OCI-LY3 (cell line): ENCODE measurements at regions not wholly inside any gene's neighbourhood (a gene's known extent, or its start where the extent isn't known, plus 50 kb on each side); places are given as distances from the start of the nearest gene placed in this dataset.

ENCODE experiments used
- CTCF ChIP-seq: fragments of 200-600, 300-600 bp; sonication (generic); IDR thresholded peaks from 2 replicates; pipeline ENCODE4 v1.5.1; 2014; ENCODE audit warnings: antibody characterized with exemption, low read length, low read depth
- EZH2phosphoT487 ChIP-seq: fragments of 200-600 bp; shearing (Covaris generic); IDR thresholded peaks from 2 replicates; pipeline ENCODE4 v1.6.1; 2018; ENCODE audit warnings: antibody characterized with exemption, mixed run types, low read depth

GRCh38 chr12:107325075-107325608 lies 231.8 kb upstream of the CRY1 start:
- no peak for TF ChIP-seq CTCF
- TF ChIP-seq EZH2phosphoT487: no peak
